GM19240 (cell line): ENCODE measurements at regions not wholly inside any gene's neighbourhood (a gene's known extent, or its start where the extent isn't known, plus 50 kb on each side); places are given as distances from the start of the nearest gene placed in this dataset.

Experiments used
- DNase-seq: peaks from one replicate; pipeline ENCODE4 v3.0.0; 2011; ENCODE audit warnings: low spot score; ENCODE audit not compliant: insufficient read length

DNA sequence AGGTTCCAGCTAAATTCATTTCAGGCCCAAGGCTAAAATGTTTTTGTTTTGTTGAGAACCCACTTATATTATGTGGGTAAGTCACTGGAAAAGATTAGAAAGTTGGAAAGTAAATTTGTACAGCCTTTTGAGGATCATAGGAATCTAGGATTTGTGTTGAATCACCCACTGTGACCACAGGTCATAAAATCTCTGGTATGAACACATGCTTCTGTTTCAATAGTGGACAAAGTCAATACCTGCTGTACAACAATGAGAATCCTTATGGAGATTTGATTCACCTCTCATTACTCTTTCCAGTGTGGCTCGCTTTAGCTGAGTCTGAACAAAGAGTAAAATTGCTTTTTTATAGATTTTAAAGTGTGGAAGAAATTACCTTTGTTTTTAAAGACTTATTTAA is 369.5 kb downstream of the TMEM167A start:
- DNase-seq, result no peak

DNA sequence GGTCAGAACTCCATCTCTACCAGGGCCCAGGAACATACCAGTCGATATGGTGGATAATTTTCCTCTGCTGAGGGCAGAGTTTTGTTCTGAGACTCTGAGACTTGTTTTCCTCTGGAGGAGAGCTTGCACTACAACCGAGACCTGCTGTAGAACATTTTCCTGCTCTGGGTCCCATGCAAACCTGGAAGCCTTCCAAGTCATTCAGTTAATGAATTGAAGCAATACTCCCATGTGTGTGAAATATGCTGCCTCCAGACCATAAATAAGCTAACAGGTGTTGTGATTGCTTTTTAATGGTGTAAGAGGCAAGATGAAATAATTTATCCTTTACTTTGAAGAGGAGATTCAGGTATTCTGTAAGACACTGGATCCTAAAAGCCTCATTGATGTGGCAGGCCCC is 372.8 kb downstream of the TMEM167A start:
- no peak for DNase-seq

DNA sequence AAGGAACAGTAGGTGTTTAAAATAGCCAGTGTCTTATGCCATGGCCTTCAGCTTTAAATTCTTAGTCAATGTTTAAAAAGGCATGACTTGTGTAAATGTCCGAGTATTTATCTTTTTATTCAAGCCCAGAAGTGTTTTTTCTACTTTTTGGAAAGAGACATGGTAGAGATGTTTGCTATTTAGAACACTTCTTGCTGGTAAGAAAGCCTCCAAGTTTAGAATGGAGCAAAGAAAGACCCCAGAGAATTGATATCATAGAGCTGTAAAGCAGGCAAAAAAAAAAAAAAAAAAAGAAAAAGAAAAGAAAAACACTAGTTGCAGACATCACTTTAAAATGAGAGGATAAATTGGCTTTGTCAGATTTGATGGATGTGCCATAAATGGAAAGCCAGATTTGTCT is 375.1 kb downstream of the TMEM167A start:
- no peak for DNase-seq

DNA sequence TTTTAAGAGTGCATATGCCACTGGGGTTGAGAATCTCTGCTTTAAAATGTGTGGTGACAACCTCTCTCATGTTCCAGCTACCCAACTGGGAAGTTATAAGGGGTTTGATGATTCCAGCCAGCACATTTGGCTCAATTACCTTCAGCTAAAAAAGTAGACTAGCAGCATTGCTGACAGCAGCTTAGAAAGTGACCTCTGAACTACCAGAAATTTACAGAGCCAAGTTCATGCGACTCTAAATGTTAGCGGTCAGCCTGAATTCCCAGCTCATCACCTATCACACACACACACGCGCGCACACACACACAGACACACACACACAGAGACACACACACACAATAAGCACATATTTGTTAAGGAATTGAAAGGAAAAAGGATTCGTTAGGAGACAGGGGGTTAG is 377.5 kb downstream of the TMEM167A start:
- DNase-seq, result no peak

DNA sequence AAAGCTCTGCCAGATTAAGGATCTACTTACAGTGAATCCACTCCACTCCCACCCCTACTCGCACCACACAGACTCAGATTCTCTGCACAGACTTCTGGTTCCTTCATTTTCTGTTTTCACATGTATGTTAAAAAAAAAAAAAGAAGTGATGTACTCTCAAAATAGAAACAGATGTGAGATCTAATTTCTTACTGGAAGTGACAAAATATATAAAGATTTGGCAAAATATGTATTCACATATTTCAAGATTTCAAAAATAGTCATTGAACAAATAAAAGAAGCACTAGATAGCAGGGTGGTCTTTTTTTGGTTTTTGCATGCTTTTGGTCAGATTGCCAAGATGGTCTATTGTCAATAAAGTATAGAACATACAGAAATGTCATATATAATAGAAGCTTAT is 379.2 kb downstream of the TMEM167A start:
- no peak for DNase-seq

DNA sequence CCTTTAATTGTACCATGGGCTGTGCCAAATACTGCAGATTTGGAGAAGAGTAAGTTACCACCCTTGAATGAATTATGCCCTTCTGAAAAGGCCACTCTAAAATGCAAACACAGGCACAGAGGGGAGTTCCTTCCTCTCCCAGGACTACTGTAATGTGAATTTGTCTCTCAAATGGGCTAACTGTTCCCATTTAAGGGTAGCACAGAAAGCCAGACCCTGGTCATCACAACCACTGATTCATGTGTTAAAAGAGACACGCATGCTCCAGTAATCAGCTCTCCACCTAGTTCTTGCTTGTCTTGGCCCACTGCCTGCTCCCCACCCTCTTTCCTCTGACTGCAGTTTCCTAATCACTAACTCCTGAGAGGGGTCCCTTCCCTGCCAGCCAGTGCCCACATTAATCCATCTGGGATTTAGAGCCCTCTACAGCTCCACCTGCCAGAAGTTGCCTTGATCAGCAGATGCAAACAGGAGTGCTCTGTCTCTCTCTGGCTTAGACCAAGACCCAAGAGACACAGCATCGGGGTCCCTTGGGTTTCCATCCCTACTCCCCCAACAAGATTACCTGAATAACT is 382.4 kb downstream of the TMEM167A start:
- no peak for DNase-seq

DNA sequence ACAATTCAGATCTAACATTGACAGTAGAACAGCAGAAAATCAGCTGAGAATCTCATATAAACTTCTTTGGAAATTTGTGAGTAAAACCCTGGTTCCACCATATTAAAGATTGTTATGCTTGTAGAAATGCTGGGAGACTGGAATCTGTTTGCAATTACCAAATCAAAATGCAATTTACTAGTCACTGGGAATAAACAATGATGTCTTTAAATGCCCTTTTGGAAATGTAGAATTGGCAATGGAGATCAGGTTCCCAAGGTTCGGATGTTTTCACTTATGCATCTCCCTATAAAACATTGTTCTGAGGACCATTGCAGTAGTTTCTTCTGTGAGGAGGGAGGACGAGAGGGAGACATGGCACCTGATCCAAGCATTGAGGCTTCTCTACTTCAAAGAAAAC is 384.4 kb downstream of the TMEM167A start:
- no peak for DNase-seq

- no peak for DNase-seq
Observed at GRCh38 chr5:82684659-82685058, 392.5 kb downstream of the TMEM167A start.

- DNase-seq, result no peak
Observed at GRCh38 chr5:82684165-82684564, 393.0 kb downstream of the TMEM167A start.

GRCh38 chr5:82679660-82680059 is 397.5 kb downstream of the TMEM167A start:
- DNase-seq, result no peak

- no peak for DNase-seq
Observed at GRCh38 chr5:82676661-82677060, 398.5 kb upstream of the RPS23 start.

DNA sequence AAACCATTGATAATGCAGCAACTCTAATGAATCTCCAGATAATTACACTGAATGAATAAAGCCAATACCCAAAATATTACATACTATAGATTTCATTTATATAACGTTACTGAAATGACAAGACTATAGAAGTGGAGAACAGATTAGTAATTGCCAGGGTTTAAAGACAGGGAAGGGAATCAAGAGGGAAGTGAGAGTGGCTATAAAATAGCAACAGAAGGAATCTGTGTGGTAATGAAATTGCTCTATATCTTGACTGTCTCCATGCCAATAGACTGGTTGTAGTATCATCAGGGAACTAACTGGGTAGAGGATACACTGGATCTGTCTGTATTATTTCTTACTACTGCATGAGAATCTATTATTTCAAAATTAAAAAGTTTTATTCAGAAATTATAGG is 396.5 kb upstream of the RPS23 start:
- no peak for DNase-seq

DNA sequence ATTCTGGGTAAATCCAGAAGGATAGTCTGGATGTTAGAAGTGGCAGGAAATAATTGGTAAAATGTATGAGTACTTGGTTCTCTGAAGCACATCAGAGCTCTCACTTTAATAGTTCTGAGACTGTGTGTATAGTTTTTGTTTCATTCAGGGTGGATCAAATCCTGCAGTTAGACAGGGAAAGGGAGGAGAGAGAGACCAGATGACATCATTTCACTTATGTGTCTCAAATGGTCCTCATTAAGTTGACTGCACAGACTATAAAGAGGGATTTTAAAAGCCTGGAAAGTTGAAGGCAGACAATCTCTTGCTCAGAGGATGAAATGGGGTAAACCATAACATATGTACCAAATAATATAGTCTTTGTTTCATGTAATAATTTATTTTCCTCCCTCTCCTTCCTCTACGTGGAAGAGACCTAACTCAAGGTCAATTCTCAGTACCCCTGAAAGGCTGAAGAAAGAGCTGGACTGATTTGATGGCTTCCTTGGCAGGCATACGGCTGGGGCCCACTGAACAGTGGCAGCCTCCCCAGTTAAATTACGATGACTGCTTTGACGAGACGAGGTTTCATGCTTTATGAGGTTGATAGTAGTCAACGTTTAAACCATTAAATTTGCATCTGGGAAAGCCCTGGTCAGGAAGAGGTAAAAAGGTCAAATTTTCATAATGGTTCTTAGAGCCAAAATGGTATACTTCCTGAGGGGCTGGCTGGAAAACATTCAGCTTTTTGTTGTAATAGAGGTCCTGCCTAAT is 395.1 kb upstream of the RPS23 start:
- no peak for DNase-seq

DNA sequence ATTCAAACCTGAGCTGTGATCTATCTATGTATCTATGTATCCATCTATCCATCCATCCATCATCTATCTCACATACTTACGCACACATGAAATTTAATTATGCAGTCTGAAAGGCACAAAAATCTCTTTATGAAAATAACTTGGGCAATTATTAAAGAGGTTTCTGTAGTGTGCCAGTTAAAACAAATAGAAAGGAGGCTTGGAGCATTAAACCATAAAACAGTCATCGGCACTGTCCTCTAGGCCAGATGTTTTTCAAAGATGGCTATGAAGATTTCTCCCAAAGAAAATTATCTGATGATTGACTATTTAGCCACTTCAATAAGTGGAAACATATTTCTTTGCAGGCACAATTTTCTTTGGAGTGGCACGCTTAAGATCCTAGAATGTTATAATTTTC is 392.5 kb upstream of the RPS23 start:
- DNase-seq, result no peak

GRCh38 chr5:82669720-82670119 is 391.6 kb upstream of the RPS23 start:
- DNase-seq, result no peak

- no peak for DNase-seq
Observed at GRCh38 chr5:82666312-82666711, 388.2 kb upstream of the RPS23 start.

- DNase-seq, result no peak
Observed at GRCh38 chr5:82664732-82665131, 386.6 kb upstream of the RPS23 start.

DNA sequence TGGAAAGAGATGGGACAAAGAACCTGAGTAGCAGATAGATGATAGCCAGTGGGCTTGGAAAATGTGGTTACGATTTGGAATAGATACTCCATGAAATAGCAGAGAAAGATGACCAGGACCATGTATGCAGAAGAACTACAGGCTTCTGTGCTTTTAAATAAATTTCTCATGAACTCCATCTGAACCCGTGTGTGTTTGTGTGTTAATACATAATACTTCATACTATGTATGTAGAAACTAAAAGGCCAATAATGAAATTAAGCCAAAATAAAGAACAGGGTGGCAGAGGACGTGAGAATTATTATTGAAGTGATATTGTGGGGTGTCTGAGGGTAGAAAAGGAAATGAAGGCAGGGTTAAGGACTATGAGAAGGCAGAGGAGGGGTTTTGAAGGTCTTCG is 385.1 kb upstream of the RPS23 start:
- no peak for DNase-seq

GRCh38 chr5:82662340-82662739 is 384.2 kb upstream of the RPS23 start:
- DNase-seq, result no peak

DNA sequence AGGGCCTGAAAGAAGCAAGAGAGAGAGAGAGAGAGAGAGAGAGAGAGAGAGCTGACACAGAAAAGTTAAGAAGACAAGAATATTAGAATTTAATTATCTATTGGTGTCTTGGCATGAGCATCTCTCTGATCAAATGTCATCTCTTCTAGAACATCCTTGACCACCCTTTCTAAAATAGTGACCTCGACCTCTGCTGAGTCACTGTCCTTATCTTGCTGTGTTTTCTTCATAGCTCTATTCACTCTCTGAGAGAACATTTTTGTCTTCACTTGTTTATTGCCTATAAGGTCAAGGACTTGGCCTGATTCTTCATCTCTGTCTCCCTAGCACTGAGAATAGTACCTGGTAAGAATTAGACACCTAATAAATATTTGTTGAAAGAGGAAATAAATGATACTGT is 383.8 kb upstream of the RPS23 start:
- no peak for DNase-seq

DNA sequence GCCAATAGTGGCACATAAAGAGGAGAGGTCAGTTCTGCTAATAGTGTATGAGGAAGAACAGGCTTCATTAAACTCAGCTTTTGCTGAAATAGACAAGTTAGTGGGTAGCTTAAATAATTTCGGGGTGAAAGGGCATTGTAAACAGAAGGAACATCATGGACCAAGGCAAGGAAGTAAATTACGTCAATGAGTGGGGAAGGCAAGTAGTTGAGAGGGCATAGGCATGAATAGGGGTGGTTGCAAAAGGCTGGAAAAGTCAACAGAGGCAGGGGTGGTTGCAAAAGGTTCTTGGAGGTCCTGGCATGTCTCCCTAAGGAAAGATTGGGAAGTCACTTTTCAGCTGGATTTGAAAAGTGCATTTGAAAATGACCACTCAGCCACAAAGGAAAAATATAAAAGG is 383.3 kb upstream of the RPS23 start:
- no peak for DNase-seq

DNA sequence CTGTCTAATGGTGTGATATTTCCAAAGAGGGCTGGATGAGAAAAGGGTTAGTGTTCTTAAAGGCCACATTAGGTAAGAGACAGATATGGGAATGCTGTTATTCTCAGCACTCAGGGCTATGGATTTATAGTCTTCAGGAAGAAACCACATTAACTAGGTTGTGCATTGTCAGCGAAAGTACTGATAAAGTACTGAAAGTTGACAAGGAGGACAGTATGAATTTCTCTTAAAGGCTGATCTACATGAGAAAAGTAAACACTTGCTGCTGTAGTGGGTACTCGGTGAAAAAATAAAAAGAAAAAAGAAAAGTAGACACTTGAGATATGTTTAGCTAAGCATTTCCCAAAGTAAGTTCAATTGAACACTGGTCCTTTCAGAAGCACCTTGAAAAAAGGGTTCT is 381.0 kb upstream of the RPS23 start:
- no peak for DNase-seq

DNA sequence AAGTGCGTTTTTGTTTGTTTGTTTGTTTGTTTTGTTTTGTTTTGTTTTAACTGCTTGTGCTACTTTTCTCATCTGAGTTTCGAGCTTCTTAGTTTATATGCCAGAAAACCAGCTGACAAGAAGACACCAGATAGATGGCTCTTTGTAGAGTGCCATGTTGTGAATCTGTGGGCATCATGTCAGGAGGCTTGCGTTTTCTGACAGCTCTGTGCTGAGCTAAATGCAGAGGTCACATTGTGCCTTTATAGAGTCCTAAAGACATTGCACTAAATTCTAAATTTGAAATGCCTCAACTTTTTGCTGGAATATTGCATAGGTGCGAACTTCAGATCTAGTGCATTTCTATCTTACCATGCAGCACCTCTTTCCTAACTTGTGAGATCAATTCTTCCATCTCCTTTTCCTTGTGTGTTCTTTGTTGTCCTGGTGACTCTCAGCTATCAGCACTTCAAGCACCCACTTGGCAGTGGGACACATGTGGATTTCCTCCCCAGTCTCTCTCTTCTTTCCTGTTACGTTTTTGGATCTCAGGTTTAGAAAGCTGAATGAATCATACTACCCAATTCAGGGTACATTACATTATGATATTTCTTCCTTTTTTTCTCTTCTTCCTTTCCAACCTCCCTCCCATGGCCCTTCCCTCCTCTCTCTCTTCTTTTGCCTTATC is 379.0 kb upstream of the RPS23 start:
- no peak for DNase-seq
